Lower leg skin (tissue), 3 donors: ENCODE measurements at regions not wholly inside any gene's neighbourhood (a gene's known extent, or its start where the extent isn't known, plus 50 kb on each side); places are given as distances from the start of the nearest gene placed in this dataset.

Experiments used
- CTCF ChIP-seq, 3 donors: fragments of 450-650 bp; IDR thresholded peaks; one replicate each; pipeline ENCODE4 v1.5.1; 2016; ENCODE audit warnings: antibody characterized with exemption in 3 of 3, mild to moderate bottlenecking in 3 of 3, moderate library complexity in 2 of 3
- POLR2A ChIP-seq, 2 donors: fragments of 450-650 bp; IDR thresholded peaks; one replicate each; pipeline ENCODE4 v1.6.1; 2016 to 2017; ENCODE audit warnings: antibody characterized with exemption in 2 of 2, mild to moderate bottlenecking in 1 of 2, moderate library complexity in 1 of 2

GRCh38 chr3:66604481-66604880 lies 103.7 kb upstream of the LRIG1 start:
- TF ChIP-seq CTCF (IDR thresholded peaks at IDR 0.05) (no peak), POLR2A (IDR thresholded peaks at IDR 0.05) (no peak)
